MM.1S (cell line): ENCODE measurements at regions not wholly inside any gene's neighbourhood (a gene's known extent, or its start where the extent isn't known, plus 50 kb on each side); places are given as distances from the start of the nearest gene placed in this dataset.

Experiments
- DNase-seq: peaks from one replicate; pipeline ENCODE4 v3.0.0-alpha.2; 2015
- H2AFZ ChIP-seq: fragments of 300-600 bp; sonication (generic); 2 replicates; pipeline ENCODE4 v1.6.0; 2016; ENCODE audit warnings: antibody characterized with exemption, low read length
- H3F3A ChIP-seq: fragments of 300-600 bp; sonication (generic); 2 replicates; pipeline ENCODE4 v1.6.1; 2016; ENCODE audit warnings: mild to moderate bottlenecking, antibody characterized with exemption, low read length, moderate library complexity, mixed read lengths; ENCODE audit not compliant: insufficient read depth
- H3K27ac ChIP-seq: fragments of 300-600 bp; sonication (generic); 2 replicates; pipeline ENCODE4 v1.5.1; 2016; ENCODE audit warnings: mild to moderate bottlenecking, low read length
- H3K27me3 ChIP-seq: fragments of 300-600 bp; sonication (generic); replicated peaks from 2 replicates; pipeline ENCODE4 v1.6.0; 2016; ENCODE audit warnings: low read length; ENCODE audit not compliant: insufficient read depth
- H3K36me3 ChIP-seq: fragments of 300-600 bp; sonication (generic); replicated peaks from 2 replicates; pipeline ENCODE4 v1.6.1; 2016; ENCODE audit warnings: mild to moderate bottlenecking, low read length, mixed read lengths; ENCODE audit not compliant: insufficient read depth
- H3K4me1 ChIP-seq: fragments of 300-600 bp; sonication (generic); 2 replicates; pipeline ENCODE4 v1.6.1; 2016; ENCODE audit warnings: low read length, mixed read lengths
- H3K4me2 ChIP-seq: fragments of 300-600 bp; sonication (generic); 2 replicates; pipeline ENCODE4 v1.6.0; 2016; ENCODE audit warnings: low read depth, low read length
- H3K4me3 ChIP-seq: fragments of 300-600 bp; sonication (generic); 2 replicates; pipeline ENCODE4 v1.5.1; 2016; ENCODE audit warnings: low read length, mixed read lengths
- H3K79me2 ChIP-seq: fragments of 300-600 bp; sonication (generic); 2 replicates; pipeline ENCODE4 v1.6.1; 2016; ENCODE audit warnings: mixed run types, low read length, mixed read lengths
- H3K9ac ChIP-seq: fragments of 300-600 bp; sonication (generic); 2 replicates; pipeline ENCODE4 v1.6.1; 2016; ENCODE audit warnings: low read length, mixed read lengths
- H3K9me2 ChIP-seq: fragments of 300-600 bp; sonication (generic); replicated peaks from 2 replicates; pipeline ENCODE4 v1.6.1; 2016; ENCODE audit warnings: mild to moderate bottlenecking, low read length, mixed read lengths; ENCODE audit not compliant: insufficient read depth
- H3K9me3 ChIP-seq: fragments of 300-600 bp; sonication (generic); replicated peaks from 2 replicates; pipeline ENCODE4 v1.6.1; 2016; ENCODE audit warnings: mild to moderate bottlenecking, low read length, mixed read lengths; ENCODE audit not compliant: insufficient read depth
- H4K20me1 ChIP-seq: fragments of 300-600 bp; sonication (generic); 2 replicates; pipeline ENCODE4 v1.6.1; 2016; ENCODE audit warnings: mild to moderate bottlenecking, low read length, moderate library complexity, mixed read lengths; ENCODE audit not compliant: insufficient read depth
- EZH2 ChIP-seq: fragments of 300-600 bp; sonication (generic); optimal IDR thresholded peaks from 2 replicates; pipeline ENCODE3; 2017; ENCODE audit warnings: low read depth, mild to moderate bottlenecking, antibody characterized with exemption, low read length, mixed read lengths
- EZH2phosphoT487 ChIP-seq: fragments of 300-600 bp; sonication (generic); IDR thresholded peaks from 2 replicates; pipeline ENCODE4 v1.6.1; 2018; ENCODE audit warnings: antibody characterized with exemption, low read length
- TF ChIP-seq, protein P1 (sequence below): fragments of 300-600 bp; sonication (generic); IDR thresholded peaks from 2 replicates; pipeline ENCODE4 v1.5.1; 2016; ENCODE audit warnings: antibody characterized with exemption, low read length, mixed read lengths

DNA sequence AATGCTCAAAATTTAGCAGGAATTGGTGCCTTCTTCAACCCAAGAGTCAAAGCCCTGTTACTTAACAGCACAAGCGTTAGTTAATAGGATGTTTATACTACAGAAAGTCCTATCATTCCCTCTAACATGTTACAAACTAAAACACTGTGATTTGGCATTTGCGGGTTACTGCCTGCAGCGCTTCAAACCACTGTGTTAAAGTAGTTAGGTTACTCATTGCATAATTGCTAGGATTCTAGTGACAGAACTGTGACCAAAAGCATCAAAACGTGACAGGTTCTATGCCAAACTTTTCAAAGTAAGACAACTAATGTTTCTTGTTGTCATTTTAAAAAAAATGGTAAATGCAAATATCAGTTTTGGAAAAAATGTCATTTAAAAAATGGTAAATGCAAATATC, 442.8 kb upstream of the ZFP42 start:
- Histone ChIP-seq H3K36me3 (no peaks in the 10 kb centered on the region), H3K9me2 (no peaks in the 10 kb centered on the region), H3K27ac (no peak overlapping the region), H3K79me2 (no peaks in the 10 kb centered on the region), H3K9ac (no peak overlapping the region), H3K9me3 (no peaks in the 10 kb centered on the region), H3K27me3 (no peaks in the 10 kb centered on the region), H3K4me3 (no peak overlapping the region), H4K20me1 (no peaks in the 10 kb centered on the region), H3K4me1 (no peaks in the 10 kb centered on the region), H3K4me2 (no peak overlapping the region), H3F3A (no peaks in the 10 kb centered on the region), H2AFZ (no peak overlapping the region)
- no peak for DNase-seq
- TF ChIP-seq, protein P1, sequence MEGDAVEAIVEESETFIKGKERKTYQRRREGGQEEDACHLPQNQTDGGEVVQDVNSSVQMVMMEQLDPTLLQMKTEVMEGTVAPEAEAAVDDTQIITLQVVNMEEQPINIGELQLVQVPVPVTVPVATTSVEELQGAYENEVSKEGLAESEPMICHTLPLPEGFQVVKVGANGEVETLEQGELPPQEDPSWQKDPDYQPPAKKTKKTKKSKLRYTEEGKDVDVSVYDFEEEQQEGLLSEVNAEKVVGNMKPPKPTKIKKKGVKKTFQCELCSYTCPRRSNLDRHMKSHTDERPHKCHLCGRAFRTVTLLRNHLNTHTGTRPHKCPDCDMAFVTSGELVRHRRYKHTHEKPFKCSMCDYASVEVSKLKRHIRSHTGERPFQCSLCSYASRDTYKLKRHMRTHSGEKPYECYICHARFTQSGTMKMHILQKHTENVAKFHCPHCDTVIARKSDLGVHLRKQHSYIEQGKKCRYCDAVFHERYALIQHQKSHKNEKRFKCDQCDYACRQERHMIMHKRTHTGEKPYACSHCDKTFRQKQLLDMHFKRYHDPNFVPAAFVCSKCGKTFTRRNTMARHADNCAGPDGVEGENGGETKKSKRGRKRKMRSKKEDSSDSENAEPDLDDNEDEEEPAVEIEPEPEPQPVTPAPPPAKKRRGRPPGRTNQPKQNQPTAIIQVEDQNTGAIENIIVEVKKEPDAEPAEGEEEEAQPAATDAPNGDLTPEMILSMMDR: no peak
- TF ChIP-seq EZH2: no peak
- no peak for TF ChIP-seq EZH2phosphoT487

DNA sequence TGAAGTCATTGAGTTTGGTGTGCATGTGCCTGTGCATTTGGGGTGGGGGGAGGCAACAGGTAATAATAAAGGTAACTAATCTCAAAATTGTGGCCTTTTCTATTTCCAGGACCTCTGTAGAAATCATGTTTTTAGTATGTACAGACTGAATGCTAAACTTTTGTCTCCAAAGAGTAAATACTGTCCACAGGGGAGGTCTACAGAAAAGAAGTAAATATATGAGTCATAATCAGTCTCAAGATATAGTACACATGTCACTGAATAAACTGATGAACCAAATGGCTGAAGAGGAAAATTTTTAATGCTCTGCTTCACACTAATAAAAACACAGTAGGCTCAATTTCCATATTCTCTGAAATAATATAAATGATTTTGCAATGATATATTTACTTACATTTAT, 440.4 kb upstream of the ZFP42 start:
- Histone ChIP-seq H3F3A (no peaks in the 10 kb centered on the region), H3K79me2 (no peaks in the 10 kb centered on the region), H2AFZ (no peak overlapping the region), H3K27ac (no peak overlapping the region), H3K4me1 (no peaks in the 10 kb centered on the region), H3K9me2 (no peaks in the 10 kb centered on the region), H3K36me3 (no peaks in the 10 kb centered on the region), H3K27me3 (no peaks in the 10 kb centered on the region), H4K20me1 (no peaks in the 10 kb centered on the region), H3K4me3 (no peak overlapping the region), H3K9me3 (no peaks in the 10 kb centered on the region), H3K4me2 (no peak overlapping the region), H3K9ac (no peak overlapping the region)
- TF ChIP-seq, protein P1: no peak
- no peak for TF ChIP-seq EZH2
- TF ChIP-seq EZH2phosphoT487: no peak
- DNase-seq: no peak

DNA sequence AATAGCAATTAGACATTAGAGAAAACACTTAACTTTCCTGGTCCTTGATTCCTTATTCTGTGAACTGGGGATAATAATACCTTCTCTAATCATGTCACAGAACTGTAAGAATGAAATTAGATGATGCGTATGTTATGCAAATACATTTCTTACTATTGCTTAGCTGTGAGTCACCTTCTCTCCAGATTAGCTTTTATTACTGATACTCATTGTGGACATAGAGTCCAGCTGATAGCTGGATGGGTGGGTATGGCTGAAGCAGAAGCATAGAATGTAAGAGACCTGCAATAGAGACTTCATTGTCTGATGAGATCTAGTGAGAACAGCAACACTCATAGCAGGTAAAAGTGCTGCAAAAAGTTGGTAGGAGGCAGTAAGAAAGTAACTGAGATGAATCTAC, 437.2 kb upstream of the ZFP42 start:
- no peak overlapping the region for H3K9ac ChIP-seq
- no peaks in the 10 kb centered on the region for H3K9me3 ChIP-seq
- no peak overlapping the region for H3K4me3 ChIP-seq
- TF ChIP-seq EZH2 (no peak), EZH2phosphoT487 (no peak)
- TF ChIP-seq, protein P1: no peak
- H3K27me3 ChIP-seq: no peaks in the 10 kb centered on the region
- DNase-seq: no peak
- H3K27ac ChIP-seq: no peak overlapping the region
- H3K4me2 ChIP-seq: no peak overlapping the region
- H3K79me2 ChIP-seq: no peaks in the 10 kb centered on the region
- no peaks in the 10 kb centered on the region for H3K9me2 ChIP-seq
- H2AFZ ChIP-seq: no peak overlapping the region
- no peaks in the 10 kb centered on the region for H3K36me3 ChIP-seq
- no peaks in the 10 kb centered on the region for H4K20me1 ChIP-seq
- no peaks in the 10 kb centered on the region for H3K4me1 ChIP-seq
- H3F3A ChIP-seq: no peaks in the 10 kb centered on the region
